ENCODE measurements at regions not wholly inside any gene's neighbourhood (a gene's known extent, or its start where the extent isn't known, plus 50 kb on each side); places are given as distances from the start of the nearest gene placed in this dataset.

GRCh38 chr21:14739590-14739989 lies 193.5 kb upstream of the SAMSN1 start:
- no peak for TF ChIP-seq EZH2 (IDR thresholded peaks at IDR 0.05; ENCODE audit: low read length)
- no peak for TF ChIP-seq CTCF (optimal IDR thresholded peaks at IDR 0.05 in 1 of 3, IDR thresholded peaks at IDR 0.05 in 1 of 3, conservative IDR thresholded peaks at IDR 0.05 in 1 of 3; ENCODE audit: extremely low read depth in 1 of 3, insufficient read depth in 2 of 3, low read length in 3 of 3)
